IPS DF 19.7 (cell line): ENCODE measurements at regions not wholly inside any gene's neighbourhood (a gene's known extent, or its start where the extent isn't known, plus 50 kb on each side); places are given as distances from the start of the nearest gene placed in this dataset.
A peak's percentile ranks its signal among the peaks of the same experiment; 100 is the strongest.
"Not testable (repeated sequence)": the region's sequence is repeated elsewhere in the genome, so short reads cannot be mapped to it uniquely, and the experiment has no call there.

Experiments used
- DNase-seq: peaks from one replicate; pipeline ENCODE4 v3.0.0-alpha.2; 2013; ENCODE audit warnings: low read depth, low spot score

GRCh38 chr10:30736685-30737232 is 107.2 kb upstream of the LYZL2 start:
- no peak for DNase-seq

DNA sequence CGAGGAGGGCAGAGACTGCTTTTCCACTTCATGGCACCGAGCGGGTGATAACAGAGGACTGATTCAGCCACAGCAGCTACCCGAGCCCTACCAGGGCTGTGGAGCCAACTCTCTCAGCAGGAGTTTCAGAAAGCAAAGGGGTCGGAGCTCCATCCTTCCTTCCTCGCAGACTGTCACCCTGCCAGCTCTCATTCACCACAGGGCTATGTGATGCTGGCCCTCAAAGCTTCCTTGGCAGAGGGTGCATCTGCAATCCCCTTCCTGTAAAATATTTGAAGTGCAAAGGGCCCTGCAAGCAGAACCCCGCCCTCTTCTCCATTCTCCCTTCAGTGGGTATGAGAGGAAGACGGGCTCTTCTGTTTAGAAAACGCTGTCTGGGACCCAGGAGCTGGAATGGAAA is 105.3 kb upstream of the LYZL2 start:
- no peak for DNase-seq

GRCh38 chr10:30732671-30733070 is 103.1 kb upstream of the LYZL2 start:
- DNase-seq: no peak

DNA sequence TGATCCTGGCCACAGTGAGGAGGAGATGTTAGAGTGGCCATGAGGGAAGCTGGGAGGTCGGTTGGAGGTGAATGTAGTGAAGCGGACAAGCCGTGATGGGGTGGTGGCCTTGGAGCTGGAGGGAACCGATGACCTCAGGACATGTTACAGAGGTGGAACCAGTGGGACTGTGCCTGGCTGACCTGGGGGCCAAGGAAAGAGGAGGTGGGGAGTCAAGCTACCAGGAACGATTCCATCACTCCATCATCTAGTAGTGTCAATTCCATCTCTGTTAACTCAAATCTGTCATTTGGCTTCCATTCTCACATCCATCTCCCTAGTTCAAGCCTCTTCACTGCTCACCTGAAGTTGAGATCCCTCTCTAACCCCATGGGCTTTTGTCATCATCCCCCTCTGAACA is 102.4 kb upstream of the LYZL2 start:
- no peak for DNase-seq

- DNase-seq: no peak
Observed at GRCh38 chr10:30730306-30730705, 100.8 kb upstream of the LYZL2 start.

- DNase-seq: no peak
Observed at GRCh38 chr10:30728766-30729165, 99.2 kb upstream of the LYZL2 start.

DNA sequence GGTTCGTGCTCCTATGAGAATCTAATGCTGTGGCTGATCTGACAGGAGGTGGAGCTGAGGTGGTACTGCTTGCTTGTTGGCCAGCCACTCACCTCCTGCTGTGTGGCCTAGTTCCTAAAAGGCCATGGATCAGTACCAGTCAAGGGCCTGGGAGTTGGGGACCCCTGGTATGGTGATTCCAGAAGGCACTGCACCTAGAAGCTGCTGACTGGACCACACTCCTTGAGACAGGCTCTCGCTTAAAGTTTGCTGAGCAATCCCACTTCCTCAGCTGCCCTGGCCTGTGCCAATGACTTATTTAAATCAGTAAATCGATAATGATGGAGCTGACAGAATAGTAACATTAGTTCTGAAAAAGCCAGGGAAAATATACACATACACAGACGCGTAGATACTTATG is 98.6 kb upstream of the LYZL2 start:
- DNase-seq: no peak

- DNase-seq: no peak
Observed at GRCh38 chr10:30727524-30727923, 98.0 kb upstream of the LYZL2 start.

GRCh38 chr10:30726783-30727414 is 97.3 kb upstream of the LYZL2 start:
- DNase-seq: peak; percentile 40

GRCh38 chr10:30725661-30726060 is 96.1 kb upstream of the LYZL2 start:
- no peak for DNase-seq

GRCh38 chr10:30724296-30724695 is 94.7 kb upstream of the LYZL2 start:
- DNase-seq: no peak

GRCh38 chr10:30722956-30723620 is 93.5 kb upstream of the LYZL2 start:
- DNase-seq: no peak

DNA sequence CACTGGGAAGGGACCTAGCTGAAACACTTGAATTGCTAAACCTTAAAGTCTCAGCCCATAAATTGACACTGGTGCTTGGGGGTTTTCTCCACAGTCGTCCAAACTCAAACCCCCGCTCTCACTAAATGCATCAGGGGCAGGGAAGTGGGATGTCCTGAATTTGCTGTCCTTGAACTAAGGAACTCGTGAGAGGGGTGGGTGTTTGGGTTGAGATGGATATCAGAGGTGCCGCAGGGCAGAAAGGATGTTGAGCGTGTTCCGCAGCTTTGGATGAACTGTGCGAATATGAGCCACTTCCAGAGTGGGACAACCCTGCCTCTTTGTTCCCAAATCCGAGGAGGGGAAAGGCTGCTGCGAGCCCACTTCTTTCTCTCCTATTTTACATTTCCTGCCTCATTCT is 90.3 kb upstream of the LYZL2 start:
- DNase-seq: no peak

- DNase-seq: no peak
Observed at GRCh38 chr10:30709700-30710358, 80.3 kb upstream of the LYZL2 start.

DNA sequence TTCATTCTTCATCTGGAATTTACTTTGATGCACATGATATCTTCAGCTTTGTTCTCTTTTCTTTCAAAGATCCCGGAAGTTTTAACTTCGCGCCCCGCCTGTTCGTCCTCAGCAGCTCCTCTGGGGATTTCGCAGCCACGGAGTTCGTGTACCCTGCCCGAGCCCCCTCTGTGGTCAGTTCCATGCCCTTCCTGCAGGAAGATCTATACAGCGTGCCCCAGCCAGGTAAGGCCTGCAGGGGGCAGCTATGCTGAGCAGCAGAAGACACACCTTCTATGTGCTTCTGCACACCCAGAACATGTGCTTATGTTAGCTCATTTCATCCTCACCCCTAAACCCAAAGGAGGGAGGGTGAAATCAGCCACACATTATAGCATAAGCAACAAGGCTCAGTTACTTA is 79.7 kb upstream of the LYZL2 start:
- no peak for DNase-seq

DNA sequence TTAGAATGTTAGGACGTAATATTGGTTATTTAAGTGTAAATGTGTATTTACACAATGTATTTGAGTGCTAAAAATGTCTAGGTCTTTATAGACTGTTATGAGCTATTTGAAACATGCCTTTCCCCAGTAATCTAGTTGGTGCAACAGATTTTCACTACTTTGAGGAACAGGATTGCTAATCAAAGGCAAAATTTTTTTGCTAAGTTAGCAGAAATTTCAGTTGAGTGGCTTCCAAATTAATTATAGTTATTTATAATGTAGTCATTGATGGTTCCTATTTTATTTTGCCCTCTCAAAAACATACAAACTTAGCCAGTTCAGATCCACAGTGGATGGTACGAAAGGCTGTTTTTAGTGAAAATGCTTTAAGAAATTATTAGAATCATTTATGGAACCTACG is 78.7 kb upstream of the LYZL2 start:
- no peak for DNase-seq

GRCh38 chr10:30706189-30706588 is 76.6 kb upstream of the LYZL2 start:
- not testable (repeated sequence) for DNase-seq

DNA sequence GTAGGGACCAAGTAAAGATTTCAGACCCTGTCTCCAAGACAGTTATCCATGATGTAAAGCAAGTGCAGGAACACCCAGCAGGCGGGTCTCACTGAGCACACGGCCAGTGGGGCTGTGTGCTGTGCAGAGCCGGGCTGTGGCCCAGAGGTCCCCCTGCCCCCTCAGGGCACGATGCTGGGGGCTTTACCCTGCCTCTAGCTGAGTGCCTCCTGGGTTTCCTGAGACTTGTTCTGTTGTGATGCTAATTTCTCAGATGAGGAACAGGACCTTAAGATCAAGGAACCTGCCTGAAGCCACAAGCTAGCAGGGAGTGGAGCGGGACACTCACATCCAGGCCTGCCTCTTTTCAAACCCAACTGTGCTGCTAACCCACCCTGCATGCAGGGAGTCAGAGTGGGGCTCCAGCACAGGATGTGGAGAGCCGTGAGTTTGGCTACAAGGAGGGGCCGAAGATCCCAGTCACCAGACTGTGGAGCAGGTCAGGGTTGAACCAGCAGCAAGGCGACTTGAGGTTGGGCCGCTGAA is 76.1 kb upstream of the LYZL2 start:
- DNase-seq: no peak

GRCh38 chr10:30705101-30705624 is 75.6 kb upstream of the LYZL2 start:
- DNase-seq: no peak

GRCh38 chr10:30704601-30705100 is 75.1 kb upstream of the LYZL2 start:
- not testable (repeated sequence) for DNase-seq

GRCh38 chr10:30704026-30704600 is 74.6 kb upstream of the LYZL2 start:
- no peak for DNase-seq

DNA sequence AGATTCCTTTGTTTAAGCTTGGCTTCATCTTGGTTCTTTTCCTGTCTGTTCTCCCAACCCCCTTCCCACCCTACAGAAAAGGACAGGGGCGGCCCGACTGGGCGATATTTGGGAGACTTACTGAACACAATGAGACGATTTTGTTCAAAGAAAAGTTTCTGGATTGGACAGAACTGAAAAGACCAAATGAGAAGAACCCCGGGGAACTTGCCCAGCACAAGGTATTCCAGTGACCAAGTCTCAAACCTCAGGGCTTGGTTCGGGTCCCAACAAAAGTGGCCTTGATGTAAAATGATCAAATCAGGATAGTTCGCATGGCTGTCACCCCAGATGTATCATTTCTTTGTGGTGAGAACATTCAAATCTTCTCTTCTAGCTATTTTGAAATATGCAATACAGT is 73.9 kb upstream of the LYZL2 start:
- not testable (repeated sequence) for DNase-seq
